ENCODE measurements at regions not wholly inside any gene's neighbourhood (a gene's known extent, or its start where the extent isn't known, plus 50 kb on each side); places are given as distances from the start of the nearest gene placed in this dataset.

GRCh38 chr20:55881204-55881603 is 124.1 kb downstream of the CBLN4 start:
- H3K9me3 ChIP-seq, result no peaks in the 10 kb centered on the region; the same call in 1 of the 2 replicates
- H3K36me3 ChIP-seq (ENCODE audit: control insufficient read depth, insufficient read depth, low read length), result no peaks in the 10 kb centered on the region
- no peaks in the 10 kb centered on the region for H3K27me3 ChIP-seq (replicated peaks; ENCODE audit: control insufficient read depth, insufficient read depth, low read length)
- no peaks in the 10 kb centered on the region for H3K36me3 Mint-ChIP-seq (ENCODE audit: insufficient read depth, unreplicated experiment)
- POLR2A ChIA-PET, result no interaction called here
- no peak overlapping the region for H3K27ac Mint-ChIP-seq (ENCODE audit: unreplicated experiment)
- CTCF ChIA-PET, result no interaction called here
- H3K4me1 ChIP-seq, result no peaks in the 10 kb centered on the region
- no peaks in the 10 kb centered on the region for H3K27me3 Mint-ChIP-seq (ENCODE audit: insufficient read depth, unreplicated experiment)
- no peaks in the 10 kb centered on the region for H3K9me3 Mint-ChIP-seq (ENCODE audit: unreplicated experiment)
- H3K4me3 ChIP-seq (ENCODE audit: low read depth, low read length), result no peak overlapping the region
- DNase-seq, result no peak
- H3K4me3 Mint-ChIP-seq (ENCODE audit: unreplicated experiment), result no peak overlapping the region
- no TSS peak for BruUV-seq (replicated peaks)
- no peaks in the 10 kb centered on the region for H3K4me1 Mint-ChIP-seq (ENCODE audit: low read depth, unreplicated experiment)
- intact Hi-C loops (cut with micrococcal nuclease; ENCODE audit: unreplicated experiment), result no loop called here
- TF ChIP-seq CTCF (IDR thresholded peaks at IDR 0.05; ENCODE audit: insufficient read depth in 1 of 2, low read depth in 1 of 2, low read length in 1 of 2, severe bottlenecking in 1 of 2, unreplicated experiment in 1 of 2), result no peak

GRCh38 chr20:55880361-55880760 is 125.0 kb downstream of the CBLN4 start:
- no peak overlapping the region for H3K4me3 ChIP-seq (ENCODE audit: low read depth, low read length)
- H3K4me1 ChIP-seq, result no peaks in the 10 kb centered on the region
- intact Hi-C loops (cut with micrococcal nuclease; ENCODE audit: unreplicated experiment), result no loop called here
- ChIA-PET POLR2A (no interaction called here), CTCF (no interaction called here)
- Mint-ChIP-seq H3K27me3 (ENCODE audit: insufficient read depth, unreplicated experiment) (no peaks in the 10 kb centered on the region), H3K4me1 (ENCODE audit: low read depth, unreplicated experiment) (no peaks in the 10 kb centered on the region), H3K36me3 (ENCODE audit: insufficient read depth, unreplicated experiment) (no peaks in the 10 kb centered on the region), H3K27ac (ENCODE audit: unreplicated experiment) (no peak overlapping the region), H3K4me3 (ENCODE audit: unreplicated experiment) (no peak overlapping the region), H3K9me3 (ENCODE audit: unreplicated experiment) (no peaks in the 10 kb centered on the region)
- H3K27me3 ChIP-seq (replicated peaks; ENCODE audit: control insufficient read depth, insufficient read depth, low read length), result no peaks in the 10 kb centered on the region
- no peak for TF ChIP-seq CTCF (IDR thresholded peaks at IDR 0.05; ENCODE audit: insufficient read depth in 1 of 2, low read depth in 1 of 2, low read length in 1 of 2, severe bottlenecking in 1 of 2, unreplicated experiment in 1 of 2)
- BruUV-seq (replicated peaks), result no TSS peak
- no peaks in the 10 kb centered on the region for H3K36me3 ChIP-seq (ENCODE audit: control insufficient read depth, insufficient read depth, low read length)
- no peak for DNase-seq
- H3K9me3 ChIP-seq, result no peaks in the 10 kb centered on the region; the same call in 1 of the 2 replicates

GRCh38 chr20:55855052-55855451 is 150.3 kb downstream of the CBLN4 start:
- BruUV-seq (replicated peaks), result no TSS peak
- H3K36me3 Mint-ChIP-seq (ENCODE audit: insufficient read depth, unreplicated experiment), result no peaks in the 10 kb centered on the region
- Histone ChIP-seq H3K27me3 (replicated peaks; ENCODE audit: control insufficient read depth, insufficient read depth, low read length) (no peaks in the 10 kb centered on the region; the same call in 1 of the 2 replicates), H3K4me3 (ENCODE audit: low read depth, low read length) (no peak overlapping the region), H3K9me3 (peaks cover 8% of the 10 kb centered on the region), H3K36me3 (ENCODE audit: control insufficient read depth, insufficient read depth, low read length) (no peaks in the 10 kb centered on the region), H3K4me1 (no peaks in the 10 kb centered on the region)
- ChIA-PET POLR2A (no interaction called here), CTCF (no interaction called here)
- no peak for DNase-seq
- H3K4me3 Mint-ChIP-seq (ENCODE audit: unreplicated experiment), result no peak overlapping the region
- H3K9me3 Mint-ChIP-seq (ENCODE audit: unreplicated experiment), result peaks cover 11% of the 10 kb centered on the region
- TF ChIP-seq CTCF (IDR thresholded peaks at IDR 0.05; ENCODE audit: insufficient read depth in 1 of 2, low read depth in 1 of 2, low read length in 1 of 2, severe bottlenecking in 1 of 2, unreplicated experiment in 1 of 2), result no peak
- H3K27me3 Mint-ChIP-seq (ENCODE audit: insufficient read depth, unreplicated experiment), result no peaks in the 10 kb centered on the region
- H3K4me1 Mint-ChIP-seq (ENCODE audit: low read depth, unreplicated experiment), result no peaks in the 10 kb centered on the region
- no peak overlapping the region for H3K27ac Mint-ChIP-seq (ENCODE audit: unreplicated experiment)
- intact Hi-C loops (cut with micrococcal nuclease; ENCODE audit: unreplicated experiment), result loop anchor here (10.0 kb wide), 1 partner anchor 240 kb away; no protein-coding TSS in a partner anchor

All from Caco-2 (cell line).